HG03457 (cell line): ENCODE measurements at regions not wholly inside any gene's neighbourhood (a gene's known extent, or its start where the extent isn't known, plus 50 kb on each side); places are given as distances from the start of the nearest gene placed in this dataset.
"Not testable (repeated sequence)": the region's sequence is repeated elsewhere in the genome, so short reads cannot be mapped to it uniquely, and the experiment has no call there.

Source experiments
- ATAC-seq: cut with Tn5 transposase; IDR thresholded peaks from one replicate; pipeline ENCODE4 v1.9.1; 2021; ENCODE audit warnings: moderate number of reproducible peaks; ENCODE audit not compliant: unreplicated experiment

DNA sequence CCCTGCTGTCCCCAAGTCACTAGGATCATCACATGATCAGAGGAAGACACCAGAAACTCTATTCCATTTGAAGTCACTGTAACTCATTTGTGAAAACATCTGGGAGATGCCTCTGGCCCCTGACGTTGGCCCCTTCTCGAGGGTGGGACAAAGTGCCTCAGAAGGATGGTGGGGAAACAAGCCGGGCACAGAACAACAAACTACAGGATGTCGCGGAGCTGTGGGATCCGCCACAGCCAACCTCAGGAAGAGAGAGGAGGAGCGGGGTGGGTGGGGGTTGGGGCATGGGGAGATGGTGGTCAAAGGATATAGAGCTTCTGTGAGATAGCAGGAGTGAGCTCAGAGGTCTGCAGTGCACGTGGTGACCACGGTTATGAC, 265.6 kb upstream of the TCERG1L start:
- ATAC-seq, result no peak

DNA sequence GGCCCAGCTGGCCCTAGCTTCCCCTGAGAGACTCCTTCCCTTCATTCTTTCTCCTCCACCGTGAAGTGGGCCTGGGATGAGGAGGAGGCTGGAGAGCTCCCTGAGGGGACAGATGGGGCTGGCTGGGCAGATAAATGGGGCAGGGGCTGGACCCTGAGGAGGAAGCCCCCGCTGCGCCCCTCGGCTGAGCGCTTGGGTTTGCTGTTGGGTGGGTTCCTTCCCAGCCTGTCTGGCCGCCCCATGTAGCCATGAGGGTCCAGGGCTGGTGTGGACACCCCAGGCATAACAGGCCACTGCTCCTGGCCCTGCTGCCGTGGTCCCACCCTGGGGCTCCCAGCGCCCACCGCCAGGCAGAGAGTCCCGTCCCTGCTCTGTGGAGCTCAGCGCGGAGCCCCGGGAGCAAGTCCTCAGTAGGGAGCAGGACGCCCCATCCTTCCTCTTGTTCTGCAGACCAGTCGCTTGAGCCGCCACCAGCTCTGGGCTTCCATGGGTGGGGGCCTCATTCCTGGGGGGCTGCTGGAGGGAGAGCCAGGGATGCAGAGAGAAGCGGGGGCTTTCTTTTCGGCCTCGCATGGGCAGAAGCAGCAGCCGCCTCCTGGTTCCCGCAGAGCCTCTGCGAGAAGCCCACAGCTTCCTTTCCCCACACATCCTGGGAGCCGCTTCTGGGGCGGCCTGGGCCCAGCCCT, 266.4 kb upstream of the TCERG1L start:
- ATAC-seq, result no peak

DNA sequence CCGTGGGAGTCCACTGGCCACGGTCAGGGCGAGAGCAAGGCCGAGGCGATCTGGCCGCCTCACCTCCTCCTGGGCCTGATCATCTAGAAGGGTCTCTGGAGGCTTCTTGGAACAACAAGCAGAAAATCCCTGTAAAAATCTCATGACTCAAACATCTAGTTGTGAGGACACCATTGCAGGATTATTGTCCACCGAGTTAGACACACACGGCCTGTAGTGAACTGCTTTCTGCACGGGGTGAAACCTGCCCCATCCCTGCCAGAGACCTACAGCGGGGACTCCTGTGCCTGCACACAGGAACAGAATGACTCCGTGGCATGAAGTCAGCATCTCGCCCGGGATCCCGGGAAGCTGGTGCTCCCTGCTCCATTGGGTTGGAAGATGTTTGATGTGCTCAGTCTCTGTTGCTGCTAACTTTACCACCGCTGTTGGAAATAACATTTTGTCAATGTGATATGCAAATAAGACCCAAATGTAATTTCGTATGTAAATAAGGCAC, 267.0 kb upstream of the TCERG1L start:
- ATAC-seq, result no peak

DNA sequence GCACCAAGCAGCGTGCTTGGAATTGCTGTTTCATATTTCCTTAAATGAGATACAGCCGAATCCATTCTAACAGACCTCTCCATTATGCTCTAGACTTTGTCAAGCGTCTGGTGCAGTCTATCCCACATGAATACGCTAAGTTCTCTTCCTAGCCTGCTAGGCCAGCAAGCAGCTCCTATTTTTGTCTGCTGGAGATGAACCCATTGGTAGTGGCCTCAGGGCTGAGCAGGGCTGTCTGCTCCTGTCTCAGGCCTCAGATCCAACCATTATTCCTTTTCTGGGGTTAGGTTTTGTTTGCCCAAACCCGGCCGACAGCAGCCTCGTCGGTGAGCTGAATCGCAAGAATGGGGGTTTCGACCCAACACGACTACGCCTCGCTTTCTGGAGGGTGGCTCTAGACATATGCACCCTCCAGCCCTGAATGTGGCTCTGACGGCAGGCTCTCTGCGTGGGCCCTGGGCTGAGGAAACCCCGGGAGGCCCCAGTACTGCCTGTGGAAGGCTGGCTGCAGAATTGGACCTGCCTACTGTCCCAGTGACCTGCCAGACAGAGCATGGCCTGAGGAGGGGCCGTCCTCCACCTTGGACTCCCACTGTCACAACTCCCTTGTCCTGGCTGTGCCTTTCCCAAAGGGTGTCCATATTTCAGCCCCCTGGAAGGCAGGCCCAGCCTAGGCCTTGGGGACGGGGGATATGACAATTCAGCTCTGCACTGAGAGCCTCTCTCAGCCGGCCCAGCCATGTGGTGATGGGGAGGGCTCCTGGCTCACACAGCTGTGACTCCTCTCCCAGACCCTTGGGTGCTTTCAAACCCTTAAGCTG, 267.9 kb upstream of the TCERG1L start:
- ATAC-seq, result no peak

DNA sequence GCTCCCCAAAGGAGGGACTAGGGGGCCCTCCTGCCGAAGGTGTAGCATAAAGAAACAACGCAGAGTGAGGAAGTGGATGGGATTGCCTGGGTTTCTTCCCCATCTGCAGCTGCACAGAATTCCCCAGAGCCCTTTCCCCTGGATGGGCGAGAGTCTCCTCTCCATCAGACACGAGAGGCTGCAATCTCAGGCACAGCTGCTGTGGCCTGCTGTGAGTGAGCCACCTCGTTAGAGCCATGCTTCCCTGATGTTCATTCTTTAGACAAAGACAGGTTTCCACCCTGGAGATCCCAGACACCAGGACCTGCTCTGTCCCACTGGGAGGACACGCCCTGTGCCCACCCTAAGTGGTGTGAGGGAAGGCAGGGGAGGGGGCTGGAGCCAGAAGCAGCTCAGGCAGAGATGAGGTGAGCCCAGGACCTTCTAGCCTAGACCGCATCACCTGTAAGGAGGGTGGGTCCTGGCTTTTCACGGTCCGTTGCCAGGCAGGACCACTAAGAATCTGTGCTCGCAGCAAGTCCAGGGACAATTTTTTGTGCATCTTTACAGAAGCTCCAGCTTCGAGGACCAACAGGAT, 268.6 kb upstream of the TCERG1L start:
- no peak for ATAC-seq

DNA sequence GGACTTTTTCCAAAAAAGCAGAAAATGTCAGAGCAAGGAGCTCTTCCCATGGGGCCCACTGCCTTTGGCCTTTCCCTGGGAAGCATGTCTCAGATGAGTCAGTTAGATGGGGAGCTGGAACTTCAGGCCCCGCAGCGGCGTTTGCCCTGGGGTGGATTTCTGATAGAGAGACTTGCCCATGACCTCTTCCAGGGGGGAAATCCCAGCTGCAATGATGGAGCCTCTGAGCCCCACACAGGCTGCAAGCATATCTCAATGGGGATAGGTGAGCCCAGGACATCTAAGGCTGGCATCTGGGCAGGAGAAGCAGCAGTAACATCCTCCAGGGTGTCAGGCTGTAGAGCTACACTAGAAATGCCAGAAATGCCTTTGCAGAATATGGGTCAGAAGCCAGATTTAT, 269.2 kb upstream of the TCERG1L start:
- ATAC-seq, result no peak

DNA sequence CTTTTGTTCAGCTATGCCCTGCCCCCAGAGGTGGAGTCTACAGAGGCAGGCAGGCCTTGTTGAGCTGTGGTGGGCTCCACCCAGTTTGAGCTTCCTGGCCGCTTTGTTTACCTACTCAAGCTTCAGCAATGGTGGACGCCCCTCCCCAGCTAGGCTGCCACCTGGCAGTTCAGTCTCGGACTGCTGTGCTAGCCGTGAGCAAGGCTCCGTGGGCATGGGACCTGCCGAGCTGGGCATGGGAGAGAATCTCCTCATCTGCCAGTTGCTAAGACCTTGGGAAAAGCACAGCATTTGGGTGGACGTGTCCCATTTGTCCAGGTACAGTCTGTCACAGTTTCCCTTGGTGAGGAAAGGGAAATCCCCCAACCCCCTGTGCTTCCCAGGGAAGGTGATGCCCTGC, 270.0 kb upstream of the TCERG1L start:
- ATAC-seq, result not testable (repeated sequence)

DNA sequence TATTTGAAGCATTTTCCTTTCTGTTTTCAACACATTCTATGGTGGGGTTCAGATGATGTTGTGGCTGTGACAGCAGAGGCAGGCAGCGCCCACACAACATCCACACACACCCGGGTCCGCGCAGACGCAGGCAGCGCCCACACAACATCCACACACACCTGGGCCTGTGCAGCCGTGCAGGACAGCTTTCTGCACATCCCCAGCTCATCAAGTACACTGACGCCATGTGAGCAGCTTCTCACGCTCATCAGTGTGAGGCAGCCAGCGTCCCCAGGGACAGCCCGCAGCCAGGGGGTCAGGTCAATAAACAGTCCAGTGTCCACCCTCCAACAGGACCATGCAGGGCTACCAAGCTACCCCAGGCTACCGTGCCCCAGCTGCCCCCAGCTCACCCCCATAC, 272.8 kb upstream of the TCERG1L start:
- ATAC-seq, result no peak

DNA sequence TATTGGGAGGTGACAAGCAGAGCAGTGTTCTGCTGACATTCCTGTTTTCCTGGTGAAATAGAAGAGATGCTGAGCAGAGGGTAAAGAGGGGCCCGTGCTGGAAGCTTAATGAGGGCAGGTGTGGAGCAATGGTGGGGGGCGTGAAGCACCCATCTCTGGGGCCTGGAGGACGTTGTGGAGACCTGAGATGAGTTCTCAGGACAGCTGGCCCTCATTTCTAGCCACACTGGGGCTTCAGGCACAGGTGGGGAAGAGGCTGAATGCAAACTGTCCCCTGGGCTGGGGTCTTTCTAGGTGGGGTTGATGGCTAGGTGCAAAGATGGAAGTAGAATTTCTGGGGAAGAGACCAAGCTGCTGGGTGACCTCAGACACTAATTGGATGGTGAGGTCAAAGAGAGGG, 274.2 kb upstream of the TCERG1L start:
- no peak for ATAC-seq

DNA sequence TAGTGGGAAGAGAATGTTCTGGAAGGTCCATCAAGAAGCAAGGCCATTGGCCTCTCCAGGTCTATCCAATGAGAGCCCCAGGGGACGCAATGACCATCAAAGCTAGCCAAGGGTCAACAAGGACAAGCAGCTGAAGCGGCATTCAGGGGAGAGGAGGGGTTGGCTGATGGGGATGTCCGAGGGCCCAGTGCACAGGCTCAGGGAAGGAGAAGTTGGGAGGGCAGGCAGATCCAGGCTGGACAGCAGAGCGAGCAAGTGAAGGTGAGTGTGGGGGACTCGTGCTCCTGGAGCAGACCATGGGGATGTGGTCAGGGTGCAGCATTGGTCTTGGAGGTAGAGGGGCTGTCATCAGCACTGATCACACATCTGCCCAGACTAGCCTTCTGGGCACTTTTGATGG, 275.4 kb upstream of the TCERG1L start:
- ATAC-seq, result no peak

DNA sequence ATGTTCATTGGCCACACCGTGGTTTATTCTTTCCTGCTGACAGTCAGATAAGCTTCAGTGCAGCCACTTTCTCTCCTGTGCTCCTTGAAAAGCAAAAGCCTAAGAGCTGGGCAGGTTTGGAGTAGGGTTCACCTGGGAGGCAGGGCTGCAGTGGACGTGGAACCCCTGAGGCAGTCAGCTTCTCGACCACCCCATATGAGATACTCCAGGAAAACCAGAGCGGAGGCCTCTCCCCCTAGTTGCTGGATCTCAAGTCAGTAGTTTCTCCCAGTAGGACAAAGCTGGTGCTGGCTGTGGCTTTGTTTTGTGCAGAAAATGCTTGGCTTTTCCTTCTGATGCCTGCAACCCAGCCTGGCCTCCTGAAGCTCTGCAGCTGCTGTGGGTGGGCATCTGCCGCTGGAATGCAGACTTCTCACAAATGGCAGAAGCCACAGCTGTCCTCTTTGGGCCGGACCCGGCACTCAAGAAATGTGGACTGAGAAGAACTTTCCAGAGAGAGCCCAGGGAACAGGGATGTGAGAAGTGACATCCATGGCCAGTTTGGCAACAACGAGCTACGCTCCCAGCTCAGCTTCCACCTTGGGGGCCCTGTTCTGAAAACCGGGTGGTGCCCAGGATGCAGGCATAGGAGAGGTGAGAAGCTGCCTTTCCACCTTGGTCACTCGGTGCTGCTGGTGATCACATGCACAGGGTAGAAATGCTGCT, 276.6 kb upstream of the TCERG1L start:
- no peak for ATAC-seq

DNA sequence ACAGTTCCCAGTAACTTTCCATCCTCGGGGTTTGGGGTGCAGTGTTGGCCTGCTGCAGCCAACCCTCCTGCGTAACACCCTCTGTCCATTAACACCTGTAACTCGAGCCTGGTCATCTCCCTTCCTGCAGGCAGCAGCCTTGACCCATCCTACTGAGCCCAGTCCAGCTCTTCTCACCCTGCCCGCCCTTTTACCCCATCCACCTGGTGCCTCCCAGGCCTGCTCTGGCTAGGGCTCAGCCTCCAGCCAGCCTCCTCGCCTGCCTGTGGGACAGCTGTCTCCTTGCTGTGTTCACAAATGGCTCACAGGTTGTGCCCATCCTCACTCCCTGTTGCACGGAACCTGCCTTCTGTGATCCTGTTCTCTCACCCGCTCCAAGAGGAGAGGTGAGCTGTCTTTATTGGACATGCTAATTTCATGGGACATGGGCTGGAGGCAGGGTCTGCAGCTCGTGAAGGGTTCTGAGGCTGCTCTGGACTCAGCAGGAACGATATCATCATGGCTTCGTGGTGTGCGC, 277.2 kb upstream of the TCERG1L start:
- no peak for ATAC-seq

DNA sequence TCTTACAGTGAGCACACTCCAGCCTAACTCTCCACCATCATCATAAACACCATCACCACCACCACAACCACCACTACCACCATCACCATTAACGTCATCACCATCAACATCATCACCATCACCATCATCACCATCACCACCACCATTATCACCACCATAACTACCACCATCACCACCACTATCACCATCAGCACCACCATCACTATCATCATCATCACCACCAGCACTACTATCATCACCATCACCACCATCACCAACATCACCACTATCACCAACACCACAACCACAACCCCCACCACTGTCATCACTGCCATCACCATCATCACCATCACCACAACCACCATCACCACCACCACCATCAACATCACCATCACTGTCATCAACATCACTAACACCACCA, 279.0 kb upstream of the TCERG1L start:
- no peak for ATAC-seq

DNA sequence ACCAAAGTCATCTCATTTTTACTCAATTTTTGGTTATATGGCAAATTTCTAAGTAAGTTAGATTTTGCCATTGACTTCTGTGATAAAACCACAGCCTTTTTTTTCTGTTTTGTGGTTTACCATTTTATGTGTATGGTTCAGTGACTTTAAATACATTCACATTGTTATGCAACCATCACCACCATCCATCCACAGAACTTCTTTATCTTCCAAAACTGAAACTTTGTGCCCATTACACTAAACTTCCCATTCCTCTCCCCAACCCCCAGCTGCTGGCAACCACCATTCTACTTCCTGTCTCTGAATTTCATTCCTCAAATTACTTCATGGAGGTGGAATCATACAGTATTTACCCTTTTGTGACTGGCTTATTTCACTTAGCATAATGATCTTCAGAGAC, 280.4 kb upstream of the TCERG1L start:
- no peak for ATAC-seq

DNA sequence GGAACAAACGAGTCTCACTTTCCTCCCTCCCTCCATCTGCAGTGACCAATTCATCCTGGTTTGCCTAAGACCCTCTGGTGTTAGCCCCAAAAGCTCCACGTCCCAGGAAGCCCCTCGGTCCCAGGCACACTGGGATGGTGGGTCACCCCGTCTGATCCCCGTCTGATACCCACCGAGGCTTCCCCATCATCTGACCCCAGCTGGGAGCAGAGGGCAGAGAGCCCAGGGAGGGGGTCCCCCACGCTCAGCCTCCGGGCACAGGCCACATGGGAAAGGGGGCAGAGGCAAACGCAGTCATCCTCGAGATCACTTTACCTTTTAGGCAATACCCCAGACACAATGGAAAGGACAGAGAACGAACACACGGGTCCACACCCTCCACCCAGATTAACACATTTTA, 291.6 kb upstream of the PPP2R2D start:
- no peak for ATAC-seq

DNA sequence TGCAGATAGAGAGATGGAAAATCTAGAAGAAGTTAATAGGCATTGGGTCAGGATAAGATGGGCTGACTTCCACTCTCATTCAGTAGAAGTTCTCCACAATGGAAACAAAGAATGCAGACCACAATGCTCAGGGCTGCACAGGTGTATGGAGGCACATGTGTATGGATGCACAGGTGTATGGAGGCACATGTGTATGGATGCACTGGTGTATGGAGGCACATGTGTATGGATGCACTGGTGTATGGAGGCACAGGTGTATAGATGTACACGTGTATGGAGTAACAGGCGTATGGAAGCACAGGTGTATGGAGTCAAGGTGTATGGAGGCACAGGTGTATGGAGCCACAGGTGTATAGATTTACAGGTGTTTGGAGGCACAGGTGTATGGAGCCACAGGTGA, 285.7 kb upstream of the PPP2R2D start:
- ATAC-seq, result no peak

DNA sequence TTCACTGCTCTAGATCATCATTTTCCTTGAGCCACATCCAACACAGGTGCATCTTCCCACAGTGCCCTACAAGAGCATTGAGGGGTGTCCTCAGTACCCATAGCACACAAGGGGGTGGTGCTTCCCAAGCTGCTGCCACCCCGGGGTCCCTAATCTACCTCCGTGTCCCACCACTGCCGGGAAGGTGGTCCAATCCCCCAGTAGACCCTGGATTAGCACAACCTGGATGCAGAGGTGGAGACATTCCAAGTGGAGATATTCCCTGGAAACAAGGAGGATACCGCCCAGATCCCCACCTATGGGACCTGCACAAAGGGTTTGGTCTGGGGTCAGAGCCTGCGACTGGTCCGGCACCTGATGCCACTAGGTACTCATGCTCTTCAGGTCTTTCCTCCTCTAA, 284.8 kb upstream of the PPP2R2D start:
- no peak for ATAC-seq

DNA sequence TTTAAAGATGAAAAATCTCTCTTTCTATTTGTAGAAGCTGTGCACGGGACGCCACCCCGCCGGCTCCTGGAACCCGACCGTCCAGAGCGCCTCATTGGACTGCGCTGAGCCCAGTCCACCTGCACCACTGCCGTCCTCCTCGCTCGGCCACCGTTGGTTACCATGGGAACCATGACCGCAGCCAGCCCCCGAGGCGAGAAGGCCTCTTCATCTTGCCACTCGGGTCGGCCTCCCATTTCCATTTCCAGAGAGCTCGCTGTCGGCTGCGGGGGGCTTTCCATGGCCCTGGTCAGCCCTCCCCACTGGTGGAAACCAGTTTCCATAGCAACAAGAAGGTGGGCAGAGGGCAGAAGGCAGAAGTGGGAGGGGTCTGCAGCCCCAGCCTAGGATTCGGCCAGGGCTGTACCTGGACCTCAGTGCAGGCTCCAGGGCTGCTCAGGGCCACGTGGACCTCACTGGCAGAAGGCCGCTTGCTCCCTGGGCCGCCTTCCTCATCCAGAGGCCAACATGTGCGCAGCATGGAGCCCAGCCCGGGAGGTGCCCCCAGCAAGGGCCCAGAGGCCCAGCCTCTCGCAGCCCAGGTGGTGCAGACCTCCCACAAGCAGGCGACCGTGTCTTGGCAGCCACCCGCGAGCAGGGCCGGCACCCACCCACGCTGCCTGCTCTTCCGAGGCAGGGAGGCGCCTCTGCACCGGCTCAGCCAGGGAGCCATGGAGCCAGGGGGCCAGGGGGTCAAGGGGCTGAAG, 283.5 kb upstream of the PPP2R2D start:
- ATAC-seq, result no peak

DNA sequence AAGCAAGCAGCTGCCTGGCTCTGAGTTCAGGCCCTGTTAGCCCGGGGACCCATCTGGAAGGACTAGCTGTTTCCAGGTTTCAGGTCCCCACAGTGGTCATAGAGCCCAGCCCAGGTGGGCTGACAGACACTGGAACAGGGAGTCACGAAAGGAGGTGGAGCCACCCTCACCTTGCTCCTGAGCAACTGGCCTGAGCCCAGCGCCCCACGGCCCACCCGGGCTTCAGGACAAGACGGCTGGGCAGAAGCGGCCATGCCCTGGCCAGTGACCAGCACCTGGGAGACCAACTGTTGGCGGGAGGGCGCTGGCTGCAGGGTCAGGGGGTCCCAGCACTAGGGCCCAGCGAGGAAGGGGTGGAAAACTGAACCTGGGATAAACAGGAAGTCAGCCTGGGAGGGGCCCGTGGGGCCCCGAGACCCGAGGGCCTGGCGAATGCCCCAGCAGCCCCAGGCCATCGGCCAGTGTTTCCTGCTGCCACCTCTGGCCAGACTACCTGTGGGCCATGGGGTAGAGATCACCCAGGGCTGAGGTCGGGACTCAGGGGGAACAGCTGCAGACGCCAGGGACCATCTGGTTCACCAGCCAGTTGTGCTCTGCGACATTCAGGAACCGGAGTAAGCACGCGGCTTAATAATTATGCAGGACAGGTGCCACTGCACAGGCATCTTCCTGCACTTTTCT, 282.1 kb upstream of the PPP2R2D start:
- no peak for ATAC-seq

DNA sequence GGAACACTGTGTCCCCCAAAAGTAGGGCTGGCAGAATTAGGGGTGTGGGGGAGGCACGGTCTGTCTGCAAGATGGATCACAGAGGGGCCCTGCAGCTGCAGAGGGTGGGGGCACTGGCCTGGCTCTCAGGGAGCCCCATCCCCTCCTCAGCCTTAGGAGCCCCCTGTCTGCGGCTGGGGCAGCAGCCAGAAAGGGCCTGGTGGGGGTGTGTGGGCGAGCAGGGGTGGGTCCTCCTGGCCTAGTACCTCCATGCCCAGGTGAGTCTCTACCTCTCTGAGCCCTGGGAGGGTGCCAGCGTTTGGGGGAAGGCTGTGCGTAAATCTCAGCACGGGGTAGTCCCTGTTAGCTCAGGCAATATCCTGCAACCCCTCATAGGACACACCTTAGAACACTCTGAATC, 280.5 kb upstream of the PPP2R2D start:
- no peak for ATAC-seq
